ENCODE measurements at regions not wholly inside any gene's neighbourhood (a gene's known extent, or its start where the extent isn't known, plus 50 kb on each side); places are given as distances from the start of the nearest gene placed in this dataset.

- TF ChIP-seq POLR2AphosphoS5 (IDR thresholded peaks at IDR 0.05) (no peak), POLR2A (IDR thresholded peaks at IDR 0.05) (no peak)
- TF ChIP-seq, protein P1, sequence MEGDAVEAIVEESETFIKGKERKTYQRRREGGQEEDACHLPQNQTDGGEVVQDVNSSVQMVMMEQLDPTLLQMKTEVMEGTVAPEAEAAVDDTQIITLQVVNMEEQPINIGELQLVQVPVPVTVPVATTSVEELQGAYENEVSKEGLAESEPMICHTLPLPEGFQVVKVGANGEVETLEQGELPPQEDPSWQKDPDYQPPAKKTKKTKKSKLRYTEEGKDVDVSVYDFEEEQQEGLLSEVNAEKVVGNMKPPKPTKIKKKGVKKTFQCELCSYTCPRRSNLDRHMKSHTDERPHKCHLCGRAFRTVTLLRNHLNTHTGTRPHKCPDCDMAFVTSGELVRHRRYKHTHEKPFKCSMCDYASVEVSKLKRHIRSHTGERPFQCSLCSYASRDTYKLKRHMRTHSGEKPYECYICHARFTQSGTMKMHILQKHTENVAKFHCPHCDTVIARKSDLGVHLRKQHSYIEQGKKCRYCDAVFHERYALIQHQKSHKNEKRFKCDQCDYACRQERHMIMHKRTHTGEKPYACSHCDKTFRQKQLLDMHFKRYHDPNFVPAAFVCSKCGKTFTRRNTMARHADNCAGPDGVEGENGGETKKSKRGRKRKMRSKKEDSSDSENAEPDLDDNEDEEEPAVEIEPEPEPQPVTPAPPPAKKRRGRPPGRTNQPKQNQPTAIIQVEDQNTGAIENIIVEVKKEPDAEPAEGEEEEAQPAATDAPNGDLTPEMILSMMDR (IDR thresholded peaks at IDR 0.05): no peak
These were observed 234.1 kb upstream of the KIAA1217 start for GRCh38 chr10:23974746-23975272.
